ENCODE measurements at regions not wholly inside any gene's neighbourhood (a gene's known extent, or its start where the extent isn't known, plus 50 kb on each side); places are given as distances from the start of the nearest gene placed in this dataset.
A peak's percentile ranks its signal among the peaks of the same experiment; 100 is the strongest.
"Not testable (repeated sequence)": the region's sequence is repeated elsewhere in the genome, so short reads cannot be mapped to it uniquely, and the experiment has no call there.

DNA sequence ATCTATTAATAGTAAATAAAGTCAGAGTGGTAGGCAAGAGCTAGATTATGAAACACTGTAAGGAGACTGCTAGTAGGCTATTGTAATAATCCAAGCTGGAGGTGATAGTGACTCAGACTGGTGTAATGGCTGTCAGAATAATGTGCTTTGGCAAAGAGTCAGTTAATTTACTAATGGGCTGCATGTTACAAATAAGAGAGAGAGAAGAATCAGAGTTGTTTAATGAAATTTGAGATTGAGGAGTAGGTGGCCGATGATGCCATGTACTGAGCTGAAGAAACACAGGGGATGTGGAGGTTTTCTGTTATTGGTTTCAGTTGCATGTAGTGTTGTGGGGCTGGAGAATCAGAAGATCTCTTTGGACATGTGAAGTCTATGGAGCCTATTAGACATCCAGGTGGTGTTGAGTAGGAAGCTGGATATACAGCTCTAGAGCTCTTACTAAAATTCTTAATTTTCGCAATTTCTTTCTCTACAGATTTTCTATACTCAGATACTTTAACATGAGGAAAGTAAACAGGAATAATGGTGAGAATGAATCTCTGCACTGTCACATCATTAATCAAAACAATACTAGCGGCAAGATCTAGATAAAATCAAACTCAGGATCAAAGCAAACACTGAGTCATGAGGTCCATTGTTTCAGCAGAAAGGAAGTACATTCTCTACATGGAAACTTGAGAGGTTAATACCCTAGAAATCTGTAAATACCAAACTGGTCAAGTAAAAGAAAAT lies 167.7 kb downstream of the SIM1 start:
- Histone ChIP-seq H3K9me3 (ENCODE audit: control insufficient read depth in 1 of 2, low read length in 2 of 2) (no peaks in the 10 kb centered on the region), H3K27ac (ENCODE audit: low read length) (no peak overlapping the region), H3K4me1 (ENCODE audit: control insufficient read depth in 1 of 2, insufficient read depth in 2 of 2, low read length in 2 of 2) (no peaks in the 10 kb centered on the region), H3K36me3 (ENCODE audit: control insufficient read depth in 1 of 2, insufficient read depth in 2 of 2, low read length in 2 of 2) (no peaks in the 10 kb centered on the region), H3K4me3 (ENCODE audit: low read depth in 1 of 2, low read length in 2 of 2) (no peak overlapping the region), H3K27me3 (ENCODE audit: low read depth, low read length) (no peaks in the 10 kb centered on the region)

- not testable (repeated sequence) for H3K27me3 ChIP-seq (ENCODE audit: low read depth, low read length); H3K4me3 ChIP-seq (ENCODE audit: low read depth in 1 of 2, low read length in 2 of 2); H3K9me3 ChIP-seq (ENCODE audit: control insufficient read depth in 1 of 2, low read length in 2 of 2); H3K27ac ChIP-seq (ENCODE audit: low read length); H3K4me1 ChIP-seq (ENCODE audit: control insufficient read depth in 1 of 2, insufficient read depth in 2 of 2, low read length in 2 of 2); H3K36me3 ChIP-seq (ENCODE audit: control insufficient read depth in 1 of 2, insufficient read depth in 2 of 2, low read length in 2 of 2)
Observed at GRCh38 chr6:100295172-100295571, 169.5 kb downstream of the SIM1 start.

- Histone ChIP-seq H3K9me3 (ENCODE audit: control insufficient read depth in 1 of 2, low read length in 2 of 2) (no peaks in the 10 kb centered on the region), H3K4me3 (ENCODE audit: low read depth in 1 of 2, low read length in 2 of 2) (no peak overlapping the region), H3K4me1 (ENCODE audit: control insufficient read depth in 1 of 2, insufficient read depth in 2 of 2, low read length in 2 of 2) (no peaks in the 10 kb centered on the region), H3K36me3 (ENCODE audit: control insufficient read depth in 1 of 2, insufficient read depth in 2 of 2, low read length in 2 of 2) (no peaks in the 10 kb centered on the region), H3K27me3 (ENCODE audit: low read depth, low read length) (no peaks in the 10 kb centered on the region), H3K27ac (ENCODE audit: low read length) (no peak overlapping the region)
Observed at GRCh38 chr6:100289285-100289684, 175.4 kb downstream of the SIM1 start.

- Histone ChIP-seq H3K9me3 (ENCODE audit: control insufficient read depth in 1 of 2, low read length in 2 of 2) (no peaks in the 10 kb centered on the region), H3K4me3 (ENCODE audit: low read depth in 1 of 2, low read length in 2 of 2) (no peak overlapping the region), H3K27me3 (ENCODE audit: low read depth, low read length) (no peaks in the 10 kb centered on the region), H3K27ac (ENCODE audit: low read length) (no peak overlapping the region), H3K36me3 (ENCODE audit: control insufficient read depth in 1 of 2, insufficient read depth in 2 of 2, low read length in 2 of 2) (no peaks in the 10 kb centered on the region), H3K4me1 (ENCODE audit: control insufficient read depth in 1 of 2, insufficient read depth in 2 of 2, low read length in 2 of 2) (no peaks in the 10 kb centered on the region)
Observed at GRCh38 chr6:100288311-100288710, 176.4 kb downstream of the SIM1 start.

- Histone ChIP-seq H3K27me3 (ENCODE audit: low read depth, low read length) (no peaks in the 10 kb centered on the region), H3K4me1 (ENCODE audit: control insufficient read depth in 1 of 2, insufficient read depth in 2 of 2, low read length in 2 of 2) (peaks cover 0 to 5% of the 10 kb centered on the region in 2 donors), H3K36me3 (ENCODE audit: control insufficient read depth in 1 of 2, insufficient read depth in 2 of 2, low read length in 2 of 2) (no peaks in the 10 kb centered on the region), H3K27ac (ENCODE audit: low read length) (no peak overlapping the region), H3K9me3 (ENCODE audit: control insufficient read depth in 1 of 2, low read length in 2 of 2) (no peaks in the 10 kb centered on the region), H3K4me3 (ENCODE audit: low read depth in 1 of 2, low read length in 2 of 2) (no peak overlapping the region)
Observed at GRCh38 chr6:100283285-100283684, 181.4 kb downstream of the SIM1 start.

- Histone ChIP-seq H3K4me3 (ENCODE audit: low read depth in 1 of 2, low read length in 2 of 2) (peak overlapping the region in 1 of 2 donors; percentile 44), H3K36me3 (ENCODE audit: control insufficient read depth in 1 of 2, insufficient read depth in 2 of 2, low read length in 2 of 2) (no peaks in the 10 kb centered on the region), H3K4me1 (ENCODE audit: control insufficient read depth in 1 of 2, insufficient read depth in 2 of 2, low read length in 2 of 2) (peaks cover 0 to 5% of the 10 kb centered on the region in 2 donors), H3K27ac (ENCODE audit: low read length) (no peak overlapping the region), H3K9me3 (ENCODE audit: control insufficient read depth in 1 of 2, low read length in 2 of 2) (no peaks in the 10 kb centered on the region), H3K27me3 (ENCODE audit: low read depth, low read length) (no peaks in the 10 kb centered on the region)
Observed at GRCh38 chr6:100281471-100281901, 183.2 kb downstream of the SIM1 start.

- H3K9me3 ChIP-seq (ENCODE audit: control insufficient read depth in 1 of 2, low read length in 2 of 2), result no peaks in the 10 kb centered on the region
- H3K27ac ChIP-seq (ENCODE audit: low read length), result no peak overlapping the region
- H3K27me3 ChIP-seq (ENCODE audit: low read depth, low read length), result no peaks in the 10 kb centered on the region
- H3K36me3 ChIP-seq (ENCODE audit: control insufficient read depth in 1 of 2, insufficient read depth in 2 of 2, low read length in 2 of 2), result no peaks in the 10 kb centered on the region
- H3K4me1 ChIP-seq (ENCODE audit: control insufficient read depth in 1 of 2, insufficient read depth in 2 of 2, low read length in 2 of 2), result peaks cover 0 to 4% of the 10 kb centered on the region in 2 donors
- H3K4me3 ChIP-seq (ENCODE audit: low read depth in 1 of 2, low read length in 2 of 2), result no peak overlapping the region
Observed at GRCh38 chr6:100276311-100277057, 188.2 kb downstream of the SIM1 start.

- no peaks in the 10 kb centered on the region for H3K9me3 ChIP-seq (ENCODE audit: control insufficient read depth in 1 of 2, low read length in 2 of 2)
- H3K4me3 ChIP-seq (ENCODE audit: low read depth in 1 of 2, low read length in 2 of 2), result no peak overlapping the region
- no peak overlapping the region for H3K27ac ChIP-seq (ENCODE audit: low read length)
- no peaks in the 10 kb centered on the region for H3K27me3 ChIP-seq (ENCODE audit: low read depth, low read length)
- no peaks in the 10 kb centered on the region for H3K36me3 ChIP-seq (ENCODE audit: control insufficient read depth in 1 of 2, insufficient read depth in 2 of 2, low read length in 2 of 2)
- H3K4me1 ChIP-seq (ENCODE audit: control insufficient read depth in 1 of 2, insufficient read depth in 2 of 2, low read length in 2 of 2), result no peaks in the 10 kb centered on the region
Observed at GRCh38 chr6:100274147-100274546, 190.6 kb downstream of the SIM1 start.

DNA sequence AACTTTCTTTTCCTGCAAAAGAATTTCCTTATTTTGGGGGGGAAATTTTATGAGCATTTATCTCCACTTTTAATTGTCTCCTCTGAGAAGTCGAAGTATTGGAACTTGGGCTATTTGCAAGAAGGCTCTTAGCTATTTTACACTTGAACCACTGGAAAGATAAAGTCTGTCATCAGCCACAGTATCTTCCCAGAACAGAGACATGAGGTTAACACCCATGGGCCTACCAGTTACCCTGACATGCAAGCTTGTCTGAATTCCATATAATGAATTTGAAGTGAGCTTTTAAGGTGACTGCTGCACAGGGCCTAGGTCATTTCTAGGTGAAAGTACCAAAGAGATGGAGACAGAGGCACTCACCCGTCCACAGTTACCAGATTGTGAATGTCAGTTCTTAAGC lies 193.1 kb downstream of the SIM1 start:
- Histone ChIP-seq H3K4me3 (ENCODE audit: low read depth in 1 of 2, low read length in 2 of 2) (no peak overlapping the region), H3K36me3 (ENCODE audit: control insufficient read depth in 1 of 2, insufficient read depth in 2 of 2, low read length in 2 of 2) (no peaks in the 10 kb centered on the region), H3K27me3 (ENCODE audit: low read depth, low read length) (no peaks in the 10 kb centered on the region), H3K9me3 (ENCODE audit: control insufficient read depth in 1 of 2, low read length in 2 of 2) (no peaks in the 10 kb centered on the region), H3K27ac (ENCODE audit: low read length) (no peak overlapping the region), H3K4me1 (ENCODE audit: control insufficient read depth in 1 of 2, insufficient read depth in 2 of 2, low read length in 2 of 2) (no peaks in the 10 kb centered on the region)

GRCh38 chr6:100271202-100271601 lies 193.5 kb downstream of the SIM1 start:
- H3K4me1 ChIP-seq (ENCODE audit: control insufficient read depth in 1 of 2, insufficient read depth in 2 of 2, low read length in 2 of 2), result no peaks in the 10 kb centered on the region
- no peaks in the 10 kb centered on the region for H3K27me3 ChIP-seq (ENCODE audit: low read depth, low read length)
- H3K9me3 ChIP-seq (ENCODE audit: control insufficient read depth in 1 of 2, low read length in 2 of 2), result no peaks in the 10 kb centered on the region
- H3K36me3 ChIP-seq (ENCODE audit: control insufficient read depth in 1 of 2, insufficient read depth in 2 of 2, low read length in 2 of 2), result no peaks in the 10 kb centered on the region
- no peak overlapping the region for H3K27ac ChIP-seq (ENCODE audit: low read length)
- no peak overlapping the region for H3K4me3 ChIP-seq (ENCODE audit: low read depth in 1 of 2, low read length in 2 of 2)

GRCh38 chr6:100269189-100269588 lies 195.5 kb downstream of the SIM1 start:
- Histone ChIP-seq H3K4me3 (ENCODE audit: low read depth in 1 of 2, low read length in 2 of 2) (no peak overlapping the region), H3K9me3 (ENCODE audit: control insufficient read depth in 1 of 2, low read length in 2 of 2) (no peaks in the 10 kb centered on the region), H3K36me3 (ENCODE audit: control insufficient read depth in 1 of 2, insufficient read depth in 2 of 2, low read length in 2 of 2) (no peaks in the 10 kb centered on the region), H3K27ac (ENCODE audit: low read length) (no peak overlapping the region), H3K4me1 (ENCODE audit: control insufficient read depth in 1 of 2, insufficient read depth in 2 of 2, low read length in 2 of 2) (no peaks in the 10 kb centered on the region), H3K27me3 (ENCODE audit: low read depth, low read length) (no peaks in the 10 kb centered on the region)
